Omental fat pad (tissue), 3 donors: ENCODE measurements at regions not wholly inside any gene's neighbourhood (a gene's known extent, or its start where the extent isn't known, plus 50 kb on each side); places are given as distances from the start of the nearest gene placed in this dataset.
"Not testable (repeated sequence)": the region's sequence is repeated elsewhere in the genome, so short reads cannot be mapped to it uniquely, and the experiment has no call there.

Source experiments
- ATAC-seq: fragments of 150-250 bp; one replicate; pipeline ENCODE4 v1.9.1; 2016; ENCODE audit warnings: mild to moderate bottlenecking, moderate library complexity; ENCODE audit not compliant: low FRiP score
- DNase-seq: peaks from one replicate; pipeline ENCODE4 v3.0.0-alpha.2; 2019; ENCODE audit warnings: low spot score
- CTCF ChIP-seq, 3 donors: fragments of 450-650 bp; IDR thresholded peaks; one replicate each; pipeline ENCODE4 v1.5.1; 2016 to 2017; ENCODE audit warnings: antibody characterized with exemption in 3 of 3, mild to moderate bottlenecking in 3 of 3, moderate library complexity in 2 of 3

GRCh38 chrX:108947205-108947604, 210.8 kb upstream of the IRS4 start:
- DNase-seq (no peak), ATAC-seq (no peak)
- TF ChIP-seq CTCF (IDR thresholded peaks at IDR 0.05) = no peak

GRCh38 chrX:108946531-108946930, 210.2 kb upstream of the IRS4 start:
- ATAC-seq = no peak
- DNase-seq = no peak
- no peak for TF ChIP-seq CTCF (IDR thresholded peaks at IDR 0.05)

- DNase-seq = no peak
- ATAC-seq = no peak
- TF ChIP-seq CTCF (IDR thresholded peaks at IDR 0.05) = no peak
These were observed 209.6 kb upstream of the IRS4 start for GRCh38 chrX:108945883-108946523.

GRCh38 chrX:108914791-108915190, 178.4 kb upstream of the IRS4 start:
- TF ChIP-seq CTCF (IDR thresholded peaks at IDR 0.05) = no peak
- no peak for DNase-seq
- no peak for ATAC-seq

- not testable (repeated sequence) for ATAC-seq, DNase-seq
These were observed 167.5 kb upstream of the IRS4 start for GRCh38 chrX:108903831-108904230.

GRCh38 chrX:108900333-108900732, 164.0 kb upstream of the IRS4 start:
- DNase-seq (no peak), ATAC-seq (no peak)
- no peak for TF ChIP-seq CTCF (IDR thresholded peaks at IDR 0.05)

GRCh38 chrX:108896349-108896748, 160.0 kb upstream of the IRS4 start:
- not testable (repeated sequence) for ATAC-seq

GRCh38 chrX:108892501-108892900, 156.1 kb upstream of the IRS4 start:
- no peak for TF ChIP-seq CTCF (IDR thresholded peaks at IDR 0.05)
- DNase-seq (no peak), ATAC-seq (no peak)

More at GRCh38 chrX:108896349-108896748, 160.0 kb upstream of the IRS4 start:
- not testable (repeated sequence) for DNase-seq
